Smooth muscle cell (in vitro differentiated cells): ENCODE measurements at regions not wholly inside any gene's neighbourhood (a gene's known extent, or its start where the extent isn't known, plus 50 kb on each side); places are given as distances from the start of the nearest gene placed in this dataset.
A peak's percentile ranks its signal among the peaks of the same experiment; 100 is the strongest.

Experiments
- DNase-seq: peaks from one replicate; lab custom pipeline; 2025; ENCODE audit not compliant: unreplicated experiment; lab: John Stamatoyannopoulos, UW
- H2AFZ ChIP-seq: fragments of 200-600 bp; sonication (generic); 2 replicates; pipeline ENCODE4 v1.6.0; 2016; ENCODE audit warnings: antibody characterized with exemption, low read depth, mild to moderate bottlenecking
- H3F3A ChIP-seq: fragments of 200-600 bp; sonication (generic); 2 replicates; pipeline ENCODE4 v1.6.0; 2017; ENCODE audit warnings: antibody characterized with exemption, low read depth
- H3K27ac ChIP-seq: fragments of 200-600 bp; sonication (generic); 2 replicates; pipeline ENCODE4 v1.5.1; 2016; ENCODE audit warnings: low read depth, mild to moderate bottlenecking
- H3K27me3 ChIP-seq: fragments of 200-600 bp; sonication (generic); 2 replicates; pipeline ENCODE4 v1.6.1; 2016; ENCODE audit warnings: low read depth, mild to moderate bottlenecking
- H3K36me3 ChIP-seq: fragments of 200-600 bp; sonication (generic); 2 replicates; pipeline ENCODE4 v1.5.1; 2016; ENCODE audit warnings: low read depth
- H3K4me1 ChIP-seq: fragments of 200-600 bp; sonication (generic); 2 replicates; pipeline ENCODE4 v1.5.1; 2016; ENCODE audit warnings: low read depth
- H3K4me2 ChIP-seq: fragments of 200-600 bp; sonication (generic); 2 replicates; pipeline ENCODE4 v1.6.0; 2016; ENCODE audit warnings: mild to moderate bottlenecking
- H3K4me3 ChIP-seq: fragments of 200-600 bp; sonication (generic); 2 replicates; pipeline ENCODE4 v1.5.1; 2016; ENCODE audit warnings: mild to moderate bottlenecking
- H3K79me2 ChIP-seq: fragments of 200-600 bp; sonication (generic); 2 replicates; pipeline ENCODE4 v1.6.0; 2016; ENCODE audit warnings: low read depth, mild to moderate bottlenecking
- H3K9ac ChIP-seq: fragments of 200-600 bp; sonication (generic); 2 replicates; pipeline ENCODE4 v1.6.0; 2016; ENCODE audit warnings: low read depth
- H3K9me3 ChIP-seq: fragments of 200-600 bp; sonication (generic); replicated peaks from 2 replicates; pipeline ENCODE4 v1.5.1; 2016; ENCODE audit warnings: low read depth
- H4K20me1 ChIP-seq: fragments of 200-600 bp; sonication (generic); 2 replicates; pipeline ENCODE4 v1.6.0; 2016; ENCODE audit warnings: low read depth
- CTCF ChIP-seq: fragments of 200-600 bp; sonication (generic); IDR thresholded peaks from 2 replicates; pipeline ENCODE4 v1.5.1; 2017; ENCODE audit warnings: borderline replicate concordance, mild to moderate bottlenecking, antibody characterized with exemption; ENCODE audit not compliant: insufficient read depth, poor library complexity, severe bottlenecking
- WGBS: methylation state at CpG from one replicate; pipeline ENCODE4 v1.1.7; 2016; ENCODE audit warnings: low lambda C conversion rate; 5-methylcytosine and 5-hydroxymethylcytosine counted together

- Histone ChIP-seq H3K9ac (no peak overlapping the region), H3F3A (no peaks in the 10 kb centered on the region), H3K36me3 (no peaks in the 10 kb centered on the region), H2AFZ (no peak overlapping the region), H3K27me3 (no peaks in the 10 kb centered on the region), H3K4me3 (no peak overlapping the region), H3K4me1 (no peaks in the 10 kb centered on the region), H3K27ac (no peak overlapping the region), H3K9me3 (no peaks in the 10 kb centered on the region), H3K79me2 (no peaks in the 10 kb centered on the region), H3K4me2 (no peak overlapping the region), H4K20me1 (no peaks in the 10 kb centered on the region)
- peak; percentile 38 for TF ChIP-seq CTCF
- WGBS: 70% methylated on average over 14 of the region's 14 CpGs
- DNase-seq: no peak
These were observed 1122.5 kb downstream of the NCAM2 start for GRCh38 chr21:22120616-22121266.

GRCh38 chr21:22125581-22125980 lies 1127.4 kb downstream of the NCAM2 start:
- Histone ChIP-seq H4K20me1 (no peaks in the 10 kb centered on the region), H3K27me3 (no peaks in the 10 kb centered on the region), H3K9me3 (no peaks in the 10 kb centered on the region), H3K4me2 (no peak overlapping the region), H2AFZ (no peak overlapping the region), H3K27ac (no peak overlapping the region), H3F3A (no peaks in the 10 kb centered on the region), H3K9ac (no peak overlapping the region), H3K36me3 (no peaks in the 10 kb centered on the region), H3K4me3 (no peak overlapping the region), H3K4me1 (no peaks in the 10 kb centered on the region), H3K79me2 (no peaks in the 10 kb centered on the region)
- DNase-seq: no peak
- 88% methylated on average over 2 of the region's 2 CpGs for WGBS
- no peak for TF ChIP-seq CTCF

GRCh38 chr21:22128671-22129070 lies 1130.5 kb downstream of the NCAM2 start:
- WGBS: 80% methylated on average over 2 of the region's 2 CpGs
- Histone ChIP-seq H3F3A (no peaks in the 10 kb centered on the region), H3K36me3 (no peaks in the 10 kb centered on the region), H3K9me3 (no peaks in the 10 kb centered on the region), H3K4me2 (no peak overlapping the region), H3K9ac (no peak overlapping the region), H3K27me3 (no peaks in the 10 kb centered on the region), H3K79me2 (no peaks in the 10 kb centered on the region), H3K4me1 (no peaks in the 10 kb centered on the region), H3K4me3 (no peak overlapping the region), H3K27ac (no peak overlapping the region), H2AFZ (no peak overlapping the region), H4K20me1 (no peaks in the 10 kb centered on the region)
- DNase-seq: no peak
- TF ChIP-seq CTCF: no peak
